NCI-H2029 treated with DMSO at 0.1 percent for 48 hours (cell line): ENCODE measurements at regions not wholly inside any gene's neighbourhood (a gene's known extent, or its start where the extent isn't known, plus 50 kb on each side); places are given as distances from the start of the nearest gene placed in this dataset.

Source experiments
- DNase-seq: peaks from one replicate; lab custom pipeline; 2025; lab: John Stamatoyannopoulos, UW

- DNase-seq = no peak
These were observed 116.2 kb upstream of the SLCO3A1 start for GRCh38 chr15:91737151-91737818.

DNA sequence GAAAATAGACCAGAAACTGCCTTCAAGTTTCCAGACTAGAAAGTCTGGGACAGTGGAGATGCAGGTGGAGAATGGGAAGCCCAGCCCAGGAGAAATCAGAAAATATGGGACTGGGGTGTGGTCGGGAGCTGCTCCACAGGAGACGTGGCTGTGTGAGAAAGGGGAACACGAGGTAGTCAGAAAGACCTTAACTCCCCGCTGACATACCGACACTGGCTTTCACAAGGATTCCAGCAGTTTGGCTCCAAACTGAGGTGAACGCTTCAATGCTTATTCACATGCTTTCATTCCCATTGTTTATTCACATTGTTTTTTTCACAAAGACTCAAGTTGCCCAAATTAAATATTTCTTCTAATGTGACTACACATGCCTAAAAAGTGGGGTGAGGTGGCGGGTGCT lies 111.5 kb upstream of the SLCO3A1 start:
- no peak for DNase-seq

GRCh38 chr15:91751611-91752010 lies 101.9 kb upstream of the SLCO3A1 start:
- no peak for DNase-seq

DNA sequence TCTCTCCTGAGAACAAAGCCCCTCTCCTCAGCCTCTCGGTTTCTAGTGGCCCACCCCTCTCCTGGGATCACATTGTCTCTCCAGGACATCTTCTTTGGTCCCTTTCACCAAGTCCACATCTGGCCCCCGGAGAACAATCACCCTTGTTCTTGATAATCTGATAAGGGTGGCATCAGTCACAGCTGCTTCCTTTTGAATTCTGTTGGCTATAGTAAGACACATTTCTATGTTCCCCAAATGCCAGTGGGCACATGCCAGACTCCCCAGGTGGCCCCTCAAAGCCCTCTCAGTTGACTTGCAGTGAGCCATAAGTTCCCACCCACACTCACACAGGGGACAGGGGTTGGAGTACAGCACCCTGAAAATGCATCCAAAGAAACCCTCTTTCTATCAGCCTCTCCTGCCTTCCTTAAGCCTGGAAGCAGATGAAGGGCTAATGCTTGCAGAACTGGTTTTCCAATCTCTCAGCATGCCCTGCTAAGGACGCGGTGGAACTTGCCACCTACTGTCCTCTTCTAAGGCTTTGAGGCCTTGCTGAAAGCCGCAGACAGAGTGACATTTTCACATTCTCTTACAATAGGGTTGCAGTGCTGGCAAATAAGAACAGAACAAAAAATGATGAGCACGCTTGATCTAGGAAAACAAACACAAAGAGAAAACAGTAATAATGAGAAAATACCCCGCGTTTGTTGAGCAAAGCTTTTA lies 101.3 kb upstream of the SLCO3A1 start:
- DNase-seq = no peak

GRCh38 chr15:91759560-91759959 lies 93.9 kb upstream of the SLCO3A1 start:
- no peak for DNase-seq

DNA sequence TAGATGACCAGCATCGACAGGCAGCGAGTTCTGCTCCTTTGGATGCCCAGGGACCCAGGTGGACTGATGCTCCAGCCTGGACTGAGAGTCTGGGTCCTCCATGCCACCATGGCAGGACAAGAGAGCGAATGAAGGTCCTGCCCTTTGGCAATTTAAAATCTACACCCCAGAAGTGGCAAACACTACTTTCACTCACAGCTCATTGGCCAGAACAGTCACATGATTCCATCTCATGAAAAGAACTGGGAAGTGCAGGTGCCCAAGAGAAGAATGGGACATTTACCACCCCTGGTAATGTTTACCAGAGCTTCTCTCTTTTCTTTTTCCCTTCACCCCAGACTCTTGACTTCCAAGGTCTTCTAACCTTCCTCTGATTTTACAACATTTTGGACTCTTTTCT lies 87.8 kb upstream of the SLCO3A1 start:
- no peak for DNase-seq

GRCh38 chr15:91769476-91769875 lies 84.0 kb upstream of the SLCO3A1 start:
- DNase-seq = no peak

GRCh38 chr15:91769894-91770293 lies 83.6 kb upstream of the SLCO3A1 start:
- no peak for DNase-seq

DNA sequence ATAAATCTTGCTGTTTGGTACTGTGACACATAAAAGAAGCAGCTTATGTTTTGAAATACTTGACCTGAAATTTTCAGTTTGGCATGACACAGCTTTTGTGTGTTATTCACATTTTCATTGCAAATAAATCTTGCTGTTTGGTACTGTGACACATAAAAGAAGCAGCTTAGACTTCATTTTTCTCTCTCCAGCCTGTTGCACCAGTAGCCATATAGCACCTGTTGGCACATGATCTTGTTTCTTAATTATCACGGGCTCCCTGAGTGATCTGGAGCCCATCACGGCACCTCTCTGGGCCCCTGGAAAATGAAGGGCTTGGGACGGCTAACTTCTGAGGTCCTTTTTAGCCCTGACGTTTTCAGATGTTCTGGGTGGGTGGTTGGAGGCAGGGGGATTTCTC lies 77.4 kb upstream of the SLCO3A1 start:
- DNase-seq = no peak

DNA sequence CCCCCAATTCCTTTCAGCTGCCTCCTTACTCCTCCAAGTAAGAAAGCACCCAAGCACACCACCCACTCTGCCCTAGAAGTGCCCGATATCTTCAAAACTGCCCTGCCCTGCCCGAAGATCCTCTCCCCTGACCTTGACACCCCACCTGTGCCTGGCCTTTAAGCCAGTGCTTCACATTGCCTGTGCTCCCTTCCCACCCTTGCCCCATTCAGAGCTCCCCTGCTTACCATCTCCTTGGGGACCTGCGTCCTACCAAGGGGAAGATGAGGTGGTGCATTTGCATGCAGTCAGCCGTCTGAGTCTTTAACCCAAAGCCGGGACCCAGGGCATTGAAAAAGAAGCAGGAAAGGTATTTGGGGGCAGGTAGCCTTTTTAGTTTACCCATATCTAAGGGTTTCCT lies 73.5 kb upstream of the SLCO3A1 start:
- no peak for DNase-seq

DNA sequence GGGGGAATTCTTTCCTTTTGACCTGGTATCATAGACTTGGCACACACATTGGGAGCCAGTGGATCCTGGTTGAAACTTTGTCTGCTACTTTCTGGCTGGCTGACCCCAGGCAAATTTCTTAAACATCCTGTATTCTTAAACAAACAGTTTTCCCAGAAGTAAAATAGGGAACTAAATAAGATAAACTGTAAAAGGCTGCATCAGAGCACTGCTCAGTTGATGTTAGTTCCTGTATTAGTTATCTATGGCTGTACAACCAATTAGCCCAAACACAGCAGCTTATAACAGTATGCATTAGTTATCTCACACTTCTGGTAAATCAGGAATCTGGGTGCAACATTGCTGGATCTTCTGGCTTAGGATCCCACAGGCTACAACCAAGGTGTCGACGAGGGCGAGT lies 73.1 kb upstream of the SLCO3A1 start:
- no peak for DNase-seq

GRCh38 chr15:91782221-91782620 lies 71.3 kb upstream of the SLCO3A1 start:
- no peak for DNase-seq

- no peak for DNase-seq
These were observed 70.5 kb upstream of the SLCO3A1 start for GRCh38 chr15:91783008-91783407.

GRCh38 chr15:91783451-91783850 lies 70.1 kb upstream of the SLCO3A1 start:
- no peak for DNase-seq

DNA sequence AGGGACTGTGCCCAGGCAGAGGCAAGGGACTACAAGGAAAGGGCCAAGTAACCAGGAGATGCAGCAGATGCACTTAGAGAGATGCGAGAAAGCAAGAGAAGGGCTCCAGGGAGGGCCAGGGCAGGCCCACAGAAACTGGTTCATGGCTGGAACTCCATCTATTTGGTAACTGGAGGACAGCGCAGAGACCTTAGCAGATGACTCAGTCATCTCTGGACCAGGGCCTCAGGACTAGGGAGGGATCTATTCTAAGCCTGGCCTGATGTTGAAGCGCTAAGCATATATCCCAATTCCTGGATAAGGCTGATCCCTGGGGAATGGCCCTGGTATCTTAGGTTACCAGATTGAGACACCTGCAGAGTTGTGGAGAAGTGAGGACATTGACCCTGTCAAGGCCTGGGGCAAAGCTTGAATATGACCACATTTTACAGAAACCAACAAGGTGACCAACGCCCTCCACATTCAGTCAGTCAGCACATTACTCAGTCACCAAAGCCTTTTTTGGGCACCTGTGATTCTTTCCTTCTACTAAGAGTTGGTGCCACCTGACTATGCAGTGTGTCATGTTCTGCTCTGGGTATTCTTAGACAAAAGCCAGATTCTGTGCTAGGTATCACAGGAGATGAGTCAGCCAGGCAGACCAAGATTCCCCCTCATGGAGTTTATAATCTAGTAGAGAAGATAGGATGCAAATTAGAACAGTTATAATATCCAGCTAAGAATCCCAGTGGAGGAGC lies 68.4 kb upstream of the SLCO3A1 start:
- DNase-seq = no peak

DNA sequence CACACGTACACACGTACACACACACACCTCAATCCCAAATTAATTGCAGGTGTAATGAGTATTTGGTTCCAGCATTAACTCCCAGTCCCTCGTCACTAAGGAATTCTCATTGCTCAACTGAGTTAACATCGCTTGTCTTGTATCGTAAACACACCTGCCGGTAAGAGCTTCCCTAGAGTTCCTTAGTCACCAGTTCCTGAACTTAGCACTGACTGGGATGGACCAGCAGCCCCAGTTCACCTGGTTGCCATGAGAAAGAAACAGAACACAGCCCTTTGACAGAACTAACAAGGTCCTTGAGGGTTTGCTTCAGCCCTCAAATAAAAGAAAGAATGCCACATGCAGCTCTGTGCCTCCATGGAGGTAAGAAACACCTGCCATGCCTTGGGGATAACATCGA lies 66.3 kb upstream of the SLCO3A1 start:
- DNase-seq = no peak

DNA sequence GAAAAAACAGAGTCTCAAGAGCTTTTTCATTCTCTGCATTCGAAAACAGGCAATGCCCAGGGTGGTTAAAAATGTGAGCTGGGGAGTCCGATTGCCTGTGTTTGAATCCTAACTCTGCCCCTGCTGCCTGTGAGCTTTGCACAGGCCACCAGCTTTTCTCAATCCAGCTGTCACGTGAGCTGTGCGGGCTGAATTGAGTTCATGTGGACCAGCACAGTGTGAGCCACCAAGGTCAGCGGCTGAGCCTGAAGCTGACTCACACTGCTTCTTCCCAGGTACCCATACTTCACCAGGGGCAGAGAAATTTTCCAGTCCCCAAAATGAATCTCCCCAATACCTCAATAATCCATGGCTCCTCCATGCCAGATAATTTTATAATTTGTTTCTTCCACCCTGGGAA lies 64.4 kb upstream of the SLCO3A1 start:
- no peak for DNase-seq

- no peak for DNase-seq
These were observed 62.7 kb upstream of the SLCO3A1 start for GRCh38 chr15:91790836-91791235.

DNA sequence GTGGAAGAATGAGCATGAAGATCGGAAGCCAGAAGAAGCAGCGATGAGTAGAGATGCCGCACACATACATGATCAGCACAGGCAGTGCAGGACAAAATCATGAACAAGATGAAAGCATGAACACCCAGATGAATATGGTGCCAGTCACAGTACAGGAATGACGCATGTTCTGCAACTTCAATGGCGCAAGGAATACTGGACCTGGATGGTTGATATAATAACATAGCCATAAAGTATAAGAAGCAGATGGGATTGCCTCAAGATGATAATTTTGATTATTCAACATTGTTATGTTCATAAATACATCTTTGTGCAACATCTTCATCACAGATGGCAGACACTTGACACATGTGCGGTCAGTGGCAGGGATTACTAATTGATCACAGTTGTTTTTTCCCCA lies 59.7 kb upstream of the SLCO3A1 start:
- no peak for DNase-seq

GRCh38 chr15:91795235-91795634 lies 58.3 kb upstream of the SLCO3A1 start:
- DNase-seq = no peak

GRCh38 chr15:91801836-91802534 lies 51.5 kb upstream of the SLCO3A1 start:
- no peak for DNase-seq

DNA sequence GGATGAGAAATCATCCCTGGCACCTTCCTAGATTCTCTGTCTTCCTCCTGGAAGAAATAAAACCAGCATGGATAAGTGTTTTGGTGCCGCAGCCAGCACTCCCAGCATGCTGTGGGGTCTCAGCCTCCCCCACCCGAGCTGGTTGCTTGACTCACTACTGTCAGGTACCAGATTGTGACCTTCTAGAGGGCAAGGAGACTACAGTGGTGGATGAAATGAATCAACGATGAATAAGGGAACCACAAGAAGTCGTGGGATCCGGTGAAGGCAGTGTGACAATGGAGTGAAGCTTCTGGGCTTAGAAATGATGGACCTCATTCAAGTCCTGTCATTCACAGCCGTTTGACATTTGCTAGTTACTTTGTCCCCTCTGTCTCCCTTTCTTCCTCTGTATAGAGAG lies 50.2 kb upstream of the SLCO3A1 start:
- no peak for DNase-seq
